BJ (cell line): ENCODE measurements at regions not wholly inside any gene's neighbourhood (a gene's known extent, or its start where the extent isn't known, plus 50 kb on each side); places are given as distances from the start of the nearest gene placed in this dataset.
A peak's percentile ranks its signal among the peaks of the same experiment; 100 is the strongest.

ENCODE experiments used
- CTCF ChIA-PET: fragments of 350-600 bp; formaldehyde crosslinking; extraction: SDS; loops from one replicate; lab custom pipeline; 2021; ENCODE audit warnings: antibody characterized with exemption, inconsistent platforms; lab: Yijun Ruan, JAX
- POLR2A ChIA-PET: fragments of 300-600 bp; sonication (Branson Sonifier 250); formaldehyde crosslinking; extraction: SDS; loops from one replicate; lab custom pipeline; 2021; ENCODE audit warnings: antibody characterized with exemption; lab: Charles Lee
- DNase-seq: peaks from one replicate; pipeline ENCODE4 v3.0.0-alpha.2; 2011; ENCODE audit warnings: low read depth
- H3K27me3 ChIP-seq: 2 replicates; pipeline ENCODE4 v1.6.0; 2011; ENCODE audit warnings: low read length; ENCODE audit not compliant: control insufficient read depth, insufficient read depth
- H3K36me3 ChIP-seq: 2 replicates; pipeline ENCODE4 v1.5.1; 2011; ENCODE audit warnings: low read length; ENCODE audit not compliant: control insufficient read depth, insufficient read depth
- H3K4me3 ChIP-seq: 2 replicates; pipeline ENCODE4 v1.5.1; 2011; ENCODE audit warnings: low read depth, mild to moderate bottlenecking, control low read depth, low read length
- CTCF ChIP-seq: IDR thresholded peaks from 2 replicates; pipeline ENCODE4 v1.5.1; 2011; ENCODE audit warnings: low read depth, mild to moderate bottlenecking, control low read depth, inconsistent platforms, low read length, moderate library complexity; ENCODE audit not compliant: insufficient read depth

- Histone ChIP-seq H3K4me3 (no peak overlapping the region), H3K27me3 (no peaks in the 10 kb centered on the region), H3K36me3 (no peaks in the 10 kb centered on the region)
- ChIA-PET CTCF (no interaction called here), POLR2A (no interaction called here)
- no peak for DNase-seq
- no peak for TF ChIP-seq CTCF
Observed at GRCh38 chr1:83034851-83035250, 964.1 kb downstream of the TTLL7 start.

GRCh38 chr1:83033682-83034081 is 965.2 kb downstream of the TTLL7 start:
- Histone ChIP-seq H3K27me3 (no peaks in the 10 kb centered on the region), H3K36me3 (no peaks in the 10 kb centered on the region), H3K4me3 (no peak overlapping the region)
- TF ChIP-seq CTCF, result no peak
- no peak for DNase-seq
- POLR2A ChIA-PET, result no interaction called here
- CTCF ChIA-PET, result no interaction called here

- POLR2A ChIA-PET, result no interaction called here
- H3K27me3 ChIP-seq, result no peaks in the 10 kb centered on the region
- no peak overlapping the region for H3K4me3 ChIP-seq
- no peaks in the 10 kb centered on the region for H3K36me3 ChIP-seq
- peak; percentile 91 for DNase-seq
- CTCF ChIA-PET, result interaction anchor here (0.7 kb wide), 1 partner anchor 705 kb away, joined by 4 read pairs; no protein-coding TSS in a partner anchor
- TF ChIP-seq CTCF, result no peak
Observed at GRCh38 chr1:83029916-83030315, 969.0 kb downstream of the TTLL7 start.

- ChIA-PET CTCF (no interaction called here), POLR2A (no interaction called here)
- H3K27me3 ChIP-seq, result no peaks in the 10 kb centered on the region
- H3K4me3 ChIP-seq, result no peak overlapping the region
- TF ChIP-seq CTCF, result no peak
- H3K36me3 ChIP-seq, result no peaks in the 10 kb centered on the region
- no peak for DNase-seq
Observed at GRCh38 chr1:83029050-83029449, 969.9 kb downstream of the TTLL7 start.

- ChIA-PET POLR2A (no interaction called here), CTCF (no interaction called here)
- Histone ChIP-seq H3K27me3 (no peaks in the 10 kb centered on the region), H3K4me3 (no peak overlapping the region), H3K36me3 (no peaks in the 10 kb centered on the region)
- DNase-seq, result no peak
- no peak for TF ChIP-seq CTCF
Observed at GRCh38 chr1:83028467-83028866, 970.5 kb downstream of the TTLL7 start.
